ENCODE measurements at regions not wholly inside any gene's neighbourhood (a gene's known extent, or its start where the extent isn't known, plus 50 kb on each side); places are given as distances from the start of the nearest gene placed in this dataset.

GRCh38 chr5:45109062-45109461 lies 300.3 kb downstream of the MRPS30 start:
- TF ChIP-seq L3MBTL2 (conservative IDR thresholded peaks at IDR 0.05) (no peak), FOXA1 (IDR thresholded peaks at IDR 0.05) (no peak), TARDBP (IDR thresholded peaks at IDR 0.05) (no peak), ARNT (IDR thresholded peaks at IDR 0.05) (no peak), ZNF384 (IDR thresholded peaks at IDR 0.05) (no peak), NFRKB (IDR thresholded peaks at IDR 0.05) (no peak), HDGF (IDR thresholded peaks at IDR 0.05; ENCODE audit: borderline replicate concordance) (no peak), BHLHE40 (IDR thresholded peaks at IDR 0.05; ENCODE audit: borderline replicate concordance) (no peak), SUZ12 (IDR thresholded peaks at IDR 0.05) (no peak), CTBP1 (IDR thresholded peaks at IDR 0.05; ENCODE audit: borderline replicate concordance) (no peak), FOXM1 (IDR thresholded peaks at IDR 0.05; ENCODE audit: borderline replicate concordance) (no peak), PKNOX1 (IDR thresholded peaks at IDR 0.05) (no peak)

Data from HEK293T (cell line).